Liver (tissue), 3 donors: ENCODE measurements at regions not wholly inside any gene's neighbourhood (a gene's known extent, or its start where the extent isn't known, plus 50 kb on each side); places are given as distances from the start of the nearest gene placed in this dataset.

ENCODE experiments used
- ATF3 ChIP-seq: IDR thresholded peaks from 2 replicates; pipeline ENCODE4 v1.6.1; 2016; ENCODE audit warnings: antibody characterized with exemption
- CTCF ChIP-seq: fragments of 150-350 bp; IDR thresholded peaks from 2 replicates; pipeline ENCODE4 v1.5.1; 2017; ENCODE audit warnings: improper control_type of control experiment, low read depth, low read length; ENCODE audit not compliant: missing input control
- EGR1 ChIP-seq, 2 donors: IDR thresholded peaks; 2 replicates each; pipeline ENCODE4 v1.6.1; 2016 to 2018; ENCODE audit warnings: antibody characterized with exemption in 2 of 2, low read depth in 2 of 2
- GABPA ChIP-seq, 2 donors: IDR thresholded peaks in 1 of 2; conservative IDR thresholded peaks in 1 of 2; 2 replicates each; pipeline ENCODE4 v1.6.1; 2016; ENCODE audit warnings: antibody characterized with exemption in 2 of 2, mild to moderate bottlenecking in 1 of 2, moderate library complexity in 1 of 2
- HNF4A ChIP-seq, 2 donors: conservative IDR thresholded peaks; 2 replicates each; pipeline ENCODE4 v1.6.1; 2016; ENCODE audit warnings: antibody characterized with exemption in 2 of 2, mild to moderate bottlenecking in 2 of 2
- JUND ChIP-seq, 2 donors: IDR thresholded peaks; 2 replicates each; pipeline ENCODE4 v1.6.1; 2016; ENCODE audit warnings: antibody characterized with exemption in 2 of 2
- RAD21 ChIP-seq, 2 donors: IDR thresholded peaks; 2 replicates each; pipeline ENCODE4 v1.6.1; 2016; ENCODE audit warnings: antibody characterized with exemption in 2 of 2, mild to moderate bottlenecking in 2 of 2
- REST ChIP-seq: IDR thresholded peaks from 2 replicates; pipeline ENCODE4 v1.6.1; 2016; ENCODE audit warnings: antibody characterized with exemption, mild to moderate bottlenecking
- RXRA ChIP-seq, 2 donors: IDR thresholded peaks; 2 replicates each; pipeline ENCODE4 v1.6.1; 2017 to 2018; ENCODE audit warnings: antibody characterized with exemption in 2 of 2, mild to moderate bottlenecking in 1 of 2
- TAF1 ChIP-seq: conservative IDR thresholded peaks from 2 replicates; pipeline ENCODE4 v1.6.1; 2016; ENCODE audit warnings: antibody characterized with exemption, mild to moderate bottlenecking
- YY1 ChIP-seq: IDR thresholded peaks from 2 replicates; pipeline ENCODE4 v1.6.1; 2016; ENCODE audit warnings: antibody characterized with exemption, mild to moderate bottlenecking
- ZBTB33 ChIP-seq: IDR thresholded peaks from 2 replicates; pipeline ENCODE4 v1.6.1; 2016; ENCODE audit warnings: antibody characterized with exemption
- donor health status: healthy.
- donor health status: healthy.

- TF ChIP-seq RAD21 (IDR thresholded peaks at IDR 0.05): no peak
- TF ChIP-seq CTCF: no peak
- no peak for TF ChIP-seq GABPA (IDR thresholded peaks at IDR 0.05 in 1 of 2, conservative IDR thresholded peaks at IDR 0.05 in 1 of 2)
- TF ChIP-seq YY1: no peak
- TF ChIP-seq REST: no peak
- no peak for TF ChIP-seq RXRA (IDR thresholded peaks at IDR 0.05)
- no peak for TF ChIP-seq JUND (IDR thresholded peaks at IDR 0.05)
- TF ChIP-seq TAF1: no peak
- no peak for TF ChIP-seq ZBTB33
- TF ChIP-seq HNF4A (conservative IDR thresholded peaks at IDR 0.05): no peak
- TF ChIP-seq ATF3: no peak
- TF ChIP-seq EGR1 (IDR thresholded peaks at IDR 0.05; ENCODE audit: low read depth in 2 of 2): no peak
These were observed 314.9 kb downstream of the RPS24 start for GRCh38 chr10:78348411-78349164.
